CD4-positive, alpha-beta T cell treated with Interleukin-17A for 1 hour (primary cell): ENCODE measurements at regions not wholly inside any gene's neighbourhood (a gene's known extent, or its start where the extent isn't known, plus 50 kb on each side); places are given as distances from the start of the nearest gene placed in this dataset.
"Not testable (repeated sequence)": the region's sequence is repeated elsewhere in the genome, so short reads cannot be mapped to it uniquely, and the experiment has no call there.

Experiments used
- DNase-seq: peaks from one replicate; pipeline ENCODE4 v3.0.0-alpha.2; 2020

DNA sequence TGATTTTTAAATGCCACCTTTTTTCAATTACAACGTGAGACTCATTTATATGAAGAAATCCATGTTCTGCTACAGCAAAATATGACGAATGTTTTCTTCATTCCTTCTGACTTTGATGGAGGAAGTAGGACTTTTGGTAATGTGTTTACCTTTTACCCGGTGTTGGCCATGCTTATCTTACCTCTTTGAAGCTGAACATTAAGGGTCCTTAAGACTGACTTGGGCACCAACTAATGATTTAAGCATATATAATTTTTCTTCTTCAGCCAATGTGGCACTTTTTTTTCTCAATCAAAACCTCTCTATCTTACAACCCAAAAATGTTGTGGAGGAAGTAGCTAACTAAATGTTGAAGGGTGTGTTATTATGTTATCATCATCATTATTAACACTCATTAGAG is 337.5 kb downstream of the EPHA7 start:
- DNase-seq: no peak

DNA sequence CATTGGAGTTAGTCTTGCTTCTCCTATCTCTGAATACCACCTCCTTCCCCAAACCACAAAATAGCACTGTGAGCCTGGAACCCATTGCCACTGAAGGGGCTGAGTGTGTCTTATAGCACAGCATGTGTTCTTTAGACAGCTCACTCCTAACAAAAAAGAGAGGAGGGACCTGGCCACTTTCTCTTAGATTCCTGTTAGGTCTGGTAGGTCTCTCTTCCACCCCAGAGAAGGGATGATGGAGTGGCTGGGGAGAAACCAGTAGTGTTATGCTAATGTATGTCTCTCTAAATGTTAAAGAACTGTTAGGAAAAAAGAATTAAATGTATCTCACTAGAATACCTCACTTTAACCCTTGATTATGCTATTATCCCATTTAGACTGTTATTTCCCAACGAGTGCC is 340.3 kb downstream of the EPHA7 start:
- DNase-seq: no peak

GRCh38 chr6:93073811-93074210 is 345.5 kb downstream of the EPHA7 start:
- no peak for DNase-seq

- no peak for DNase-seq
Measured at GRCh38 chr6:93069856-93070255, 349.5 kb downstream of the EPHA7 start.

DNA sequence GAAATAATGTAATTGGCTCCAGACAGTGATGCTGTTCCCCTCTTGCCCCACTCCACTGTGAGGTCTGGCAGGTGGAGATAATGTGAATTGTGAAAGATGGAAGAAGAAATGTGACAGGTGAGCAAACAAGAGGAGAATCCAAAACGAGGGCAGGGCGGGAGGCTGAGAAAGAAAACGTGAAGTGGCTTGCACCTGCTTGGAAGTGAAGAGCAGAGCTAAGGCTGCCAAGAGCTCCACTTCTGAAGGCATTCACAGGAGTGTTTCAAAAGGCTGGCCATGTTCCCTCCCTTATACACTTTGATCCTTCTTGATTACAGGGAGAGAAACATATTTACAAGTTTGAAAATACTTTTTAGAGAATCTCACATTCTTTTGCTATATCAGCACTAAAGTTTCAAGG is 359.4 kb downstream of the EPHA7 start:
- DNase-seq: no peak

GRCh38 chr6:93057584-93057983 is 361.8 kb downstream of the EPHA7 start:
- no peak for DNase-seq

- DNase-seq: no peak
Measured at GRCh38 chr6:93048381-93048780, 371.0 kb downstream of the EPHA7 start.

DNA sequence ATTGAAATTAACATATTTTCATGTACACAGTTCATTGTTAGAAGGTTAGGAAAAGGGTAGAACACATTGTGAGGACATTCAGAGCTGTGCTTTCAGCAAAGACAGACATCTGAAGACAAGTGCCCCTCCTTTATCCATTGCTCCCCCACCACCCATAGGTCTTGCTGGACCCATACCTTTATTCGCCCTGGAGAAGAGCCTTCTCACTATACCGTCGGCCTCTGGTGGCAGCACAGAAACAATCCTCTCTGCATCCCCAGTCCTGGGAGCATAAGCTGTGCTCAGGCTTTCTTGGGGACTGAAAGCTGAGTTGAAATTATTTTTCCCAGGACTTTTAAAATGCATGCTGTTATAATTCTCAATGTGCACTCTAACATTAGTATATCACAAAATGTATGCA is 372.3 kb downstream of the EPHA7 start:
- no peak for DNase-seq

GRCh38 chr6:93045156-93045555 is 374.2 kb downstream of the EPHA7 start:
- no peak for DNase-seq

- no peak for DNase-seq
Measured at GRCh38 chr6:93040375-93040774, 379.0 kb downstream of the EPHA7 start.

DNA sequence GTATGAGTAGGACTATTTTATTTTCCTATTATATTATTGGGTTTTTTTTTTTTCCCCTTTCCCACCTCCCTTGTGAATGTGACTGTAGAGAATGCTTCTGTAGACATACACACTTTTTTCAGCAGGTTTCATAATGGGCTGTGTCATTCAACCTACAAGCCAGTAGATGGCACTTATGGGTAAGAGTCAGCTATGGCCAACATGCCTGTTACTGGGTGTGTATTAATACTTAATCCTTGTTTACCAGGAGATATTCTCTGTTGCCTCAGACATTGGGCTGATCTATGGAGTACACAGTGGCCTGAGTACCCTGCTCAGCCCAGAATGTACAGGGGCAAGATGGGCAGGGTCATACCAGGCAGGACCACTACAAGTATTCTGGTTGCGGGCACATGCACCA is 382.5 kb downstream of the EPHA7 start:
- no peak for DNase-seq

GRCh38 chr6:93035756-93036155 is 383.6 kb downstream of the EPHA7 start:
- no peak for DNase-seq

GRCh38 chr6:93021235-93021915 is 398.0 kb downstream of the EPHA7 start:
- DNase-seq: no peak

GRCh38 chr6:93017626-93018025 is 401.7 kb downstream of the EPHA7 start:
- DNase-seq: no peak

- no peak for DNase-seq
Measured at GRCh38 chr6:93017213-93017612, 402.1 kb downstream of the EPHA7 start.

- no peak for DNase-seq
Measured at GRCh38 chr6:93013054-93013453, 406.3 kb downstream of the EPHA7 start.

- no peak for DNase-seq
Measured at GRCh38 chr6:93008375-93008774, 411.0 kb downstream of the EPHA7 start.

DNA sequence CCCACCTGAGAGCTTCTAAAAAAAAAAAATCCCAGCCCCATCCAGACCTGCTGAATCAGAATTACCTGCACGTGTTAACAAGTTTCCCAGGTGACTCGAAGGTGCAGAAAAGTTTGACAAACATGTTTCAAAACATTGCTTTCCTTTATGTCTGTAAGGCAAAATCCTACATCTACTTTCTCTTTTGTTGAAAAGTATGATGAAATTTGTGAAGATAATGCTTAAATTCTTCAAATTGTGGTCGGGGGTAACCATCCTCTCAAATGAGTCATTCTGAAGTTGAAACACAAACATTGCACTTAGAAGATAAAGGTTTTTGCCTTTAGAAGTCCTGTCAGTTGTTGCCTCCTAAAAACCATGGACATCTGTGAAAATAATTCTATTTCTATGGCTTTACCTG is 429.7 kb downstream of the EPHA7 start:
- DNase-seq: no peak

- no peak for DNase-seq
Measured at GRCh38 chr6:92979281-92979680, 440.1 kb downstream of the EPHA7 start.

DNA sequence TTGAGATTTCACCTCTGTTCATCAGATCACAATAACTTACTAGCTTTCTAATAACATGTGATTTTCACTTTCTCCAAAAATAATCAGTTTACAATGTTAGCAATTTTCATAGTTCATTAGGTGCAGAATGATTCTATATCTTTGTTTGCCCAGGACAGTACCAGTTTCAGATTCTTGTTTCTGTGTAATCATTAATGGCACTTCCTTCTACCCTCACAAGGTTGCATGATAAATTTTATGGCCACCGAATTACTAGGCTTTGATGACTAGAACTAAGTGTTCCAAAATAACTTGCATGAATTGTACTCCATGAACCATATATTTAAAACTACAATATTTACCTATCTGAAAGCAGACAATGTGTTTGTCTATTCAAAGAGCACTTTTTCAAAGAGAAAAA is 442.3 kb downstream of the EPHA7 start:
- no peak for DNase-seq

GRCh38 chr6:92967362-92967761 is 452.0 kb downstream of the EPHA7 start:
- no peak for DNase-seq

- DNase-seq: no peak
Measured at GRCh38 chr6:92962846-92963245, 456.5 kb downstream of the EPHA7 start.

DNA sequence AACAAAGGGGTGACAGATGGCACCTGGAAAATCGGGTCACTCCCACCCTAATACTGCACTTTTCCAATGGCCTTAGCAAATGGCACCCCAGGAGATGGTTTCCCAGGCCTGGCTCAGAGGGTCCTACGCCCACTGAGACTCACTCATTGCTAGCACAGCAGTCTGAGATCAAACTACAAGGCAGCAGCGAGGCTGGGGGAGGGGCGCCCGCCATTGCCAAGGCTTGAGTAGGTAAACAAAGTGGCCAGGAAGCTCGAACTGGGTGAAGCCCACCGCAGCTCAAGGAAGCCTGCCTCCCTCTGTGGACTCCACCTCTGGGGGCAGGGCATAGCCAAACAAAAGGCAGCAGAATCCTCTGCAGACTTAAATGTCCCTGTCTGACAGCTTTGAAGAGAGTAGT is 467.2 kb downstream of the EPHA7 start:
- DNase-seq: not testable (repeated sequence)

- DNase-seq: no peak
Measured at GRCh38 chr6:92945799-92946198, 473.6 kb downstream of the EPHA7 start.

- no peak for DNase-seq
Measured at GRCh38 chr6:92944132-92944531, 475.2 kb downstream of the EPHA7 start.

GRCh38 chr6:92942549-92942948 is 476.8 kb downstream of the EPHA7 start:
- no peak for DNase-seq
